ENCODE measurements at regions not wholly inside any gene's neighbourhood (a gene's known extent, or its start where the extent isn't known, plus 50 kb on each side); places are given as distances from the start of the nearest gene placed in this dataset.
"Not testable (repeated sequence)": the region's sequence is repeated elsewhere in the genome, so short reads cannot be mapped to it uniquely, and the experiment has no call there.

DNA sequence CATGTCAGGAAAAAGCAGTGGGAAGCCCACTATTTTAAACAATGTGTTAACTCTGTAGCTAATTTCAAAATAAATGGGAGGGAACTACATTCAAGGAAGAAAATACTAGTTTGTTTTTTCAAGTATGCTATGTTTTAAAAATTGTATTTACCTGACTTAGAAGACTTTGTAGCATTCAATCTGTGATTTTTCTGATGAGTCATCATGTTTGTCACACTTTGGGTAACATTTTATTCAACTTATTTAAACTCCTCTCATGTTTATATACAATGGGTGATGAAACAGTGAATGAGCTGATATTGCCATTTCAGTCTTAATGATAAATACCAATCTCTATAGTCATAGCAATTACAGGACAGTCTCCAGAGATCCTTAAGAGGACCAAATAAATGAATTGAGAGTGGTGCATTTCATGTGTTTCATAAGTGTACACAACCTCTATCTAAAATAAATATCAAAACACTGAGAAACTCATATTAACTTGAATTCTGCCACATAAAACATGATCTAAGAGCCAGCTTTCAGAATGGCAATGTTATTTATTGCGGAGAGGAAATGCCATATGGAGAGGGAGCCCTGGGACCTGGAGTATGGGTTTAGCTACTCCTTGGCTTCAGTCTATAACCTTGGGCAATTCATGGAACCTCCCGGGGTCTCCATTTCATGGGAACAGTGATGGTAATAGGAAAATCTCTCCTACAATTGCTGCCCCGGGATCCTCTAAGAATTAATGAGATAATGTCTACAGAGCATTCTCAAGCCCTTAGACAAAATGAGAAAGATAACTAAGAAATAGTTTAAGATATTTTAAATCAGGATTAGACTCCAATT lies 913.9 kb downstream of the TLE4 start:
- Histone ChIP-seq H3K36me3 (no peaks in the 10 kb centered on the region), H3K27me3 (no peaks in the 10 kb centered on the region)

DNA sequence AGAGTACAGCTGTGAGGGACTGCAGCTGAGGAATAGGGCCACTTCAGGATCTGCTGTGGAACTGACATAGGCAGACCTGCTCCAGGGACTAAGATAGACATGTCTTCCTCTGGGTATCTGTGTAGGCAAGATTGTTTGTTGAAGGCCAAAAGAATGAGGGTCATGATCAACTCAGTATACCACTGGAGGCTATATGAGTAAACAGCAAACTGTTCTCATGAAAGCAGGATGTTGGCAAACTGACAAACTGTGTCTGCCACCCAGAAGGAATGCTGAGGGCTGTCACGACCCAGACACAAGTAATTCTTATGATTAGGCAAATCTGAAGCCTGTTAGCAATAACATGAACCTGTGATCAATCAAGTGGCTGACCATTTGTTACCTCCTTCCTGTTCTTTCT lies 910.5 kb downstream of the TLE4 start:
- H3K4me1 ChIP-seq, H3K9ac ChIP-seq, H3K27me3 ChIP-seq, H4K20me1 ChIP-seq, H3K27ac ChIP-seq, H3K4me2 ChIP-seq, H3K4me3 ChIP-seq, H3K36me3 ChIP-seq: not testable (repeated sequence)
- peaks cover 0 to 19% (median 7%) of the 10 kb centered on the region in 11 experiments; a peak in 13 of 22 replicates for H3K9me3 ChIP-seq (replicated peaks in 1 of 11)

More for the DNA sequence above, 913.9 kb downstream of the TLE4 start:
- no peaks in the 10 kb centered on the region for H4K20me1 ChIP-seq
- H3K9me3 ChIP-seq (replicated peaks in 1 of 11) = peaks cover 0 to 15% (median 7%) of the 10 kb centered on the region in 11 experiments; a peak in 13 of 22 replicates
- H3K9ac ChIP-seq = no peak overlapping the region
- H3K4me1 ChIP-seq = no peaks in the 10 kb centered on the region
- H3K4me2 ChIP-seq = no peak overlapping the region
- no peak for TF ChIP-seq Cebpa-rat (IDR thresholded peaks at IDR 0.05)
- H3K27ac ChIP-seq = no peak overlapping the region
- H3K4me3 ChIP-seq = no peak overlapping the region

DNA sequence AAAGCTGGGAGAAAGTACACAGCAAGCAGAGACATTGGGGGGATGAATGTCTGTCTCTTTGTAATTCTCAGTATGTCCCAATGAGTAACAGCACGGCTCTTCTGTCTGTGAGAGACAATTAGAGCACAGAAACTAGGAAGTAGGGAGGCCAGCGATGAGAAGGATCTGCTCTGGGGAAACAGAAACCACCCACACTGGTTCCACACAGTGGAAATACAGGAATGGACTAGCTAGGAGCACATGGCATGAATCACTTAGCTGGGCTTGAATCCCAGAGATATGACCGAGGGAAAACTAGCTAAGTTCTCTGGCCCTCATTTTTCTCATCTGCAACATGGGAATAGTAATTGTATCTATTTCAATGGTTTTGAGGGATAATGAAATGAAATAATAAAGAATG lies 895.9 kb downstream of the TLE4 start:
- no peak for TF ChIP-seq Cebpa-rat (IDR thresholded peaks at IDR 0.05)
- Histone ChIP-seq H3K4me1 (no peaks in the 10 kb centered on the region), H3K4me3 (no peak overlapping the region), H3K27me3 (no peaks in the 10 kb centered on the region), H3K9me3 (replicated peaks in 1 of 11) (no peaks in the 10 kb centered on the region), H3K27ac (no peak overlapping the region), H3K4me2 (peak overlapping the region in 1 of 11 experiments; percentile 13; a peak in 1 of 22 replicates), H4K20me1 (no peaks in the 10 kb centered on the region), H3K9ac (no peak overlapping the region), H3K36me3 (no peaks in the 10 kb centered on the region)

DNA sequence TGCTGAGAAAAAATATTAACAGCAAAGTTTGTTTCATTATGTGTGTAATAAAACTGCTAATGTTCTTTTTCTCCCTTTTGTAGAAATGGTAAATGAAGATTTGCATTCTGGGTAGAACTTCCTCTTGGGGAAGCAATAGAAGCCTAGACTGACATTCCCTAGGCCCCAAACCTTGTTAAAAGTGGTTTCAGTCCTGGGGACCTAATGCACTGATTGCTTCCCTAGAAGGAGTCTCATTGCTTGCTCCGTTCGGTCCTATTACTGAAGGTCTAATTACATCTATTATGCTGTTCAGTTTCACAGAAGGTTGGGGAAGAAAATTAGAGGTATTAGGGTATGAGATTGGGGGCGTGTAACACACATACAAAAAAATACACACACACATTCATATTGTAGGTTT lies 893.8 kb downstream of the TLE4 start:
- H3K4me2 ChIP-seq = no peak overlapping the region
- H3K4me3 ChIP-seq = no peak overlapping the region
- H3K36me3 ChIP-seq = no peaks in the 10 kb centered on the region
- H3K27me3 ChIP-seq = no peaks in the 10 kb centered on the region
- TF ChIP-seq Cebpa-rat (IDR thresholded peaks at IDR 0.05) = no peak
- no peak overlapping the region for H3K27ac ChIP-seq
- no peaks in the 10 kb centered on the region for H3K4me1 ChIP-seq
- H3K9ac ChIP-seq = no peak overlapping the region
- no peaks in the 10 kb centered on the region for H4K20me1 ChIP-seq
- H3K9me3 ChIP-seq (replicated peaks in 1 of 11) = peaks cover 0 to 5% (median 0%) of the 10 kb centered on the region in 11 experiments; a peak in 2 of 22 replicates

DNA sequence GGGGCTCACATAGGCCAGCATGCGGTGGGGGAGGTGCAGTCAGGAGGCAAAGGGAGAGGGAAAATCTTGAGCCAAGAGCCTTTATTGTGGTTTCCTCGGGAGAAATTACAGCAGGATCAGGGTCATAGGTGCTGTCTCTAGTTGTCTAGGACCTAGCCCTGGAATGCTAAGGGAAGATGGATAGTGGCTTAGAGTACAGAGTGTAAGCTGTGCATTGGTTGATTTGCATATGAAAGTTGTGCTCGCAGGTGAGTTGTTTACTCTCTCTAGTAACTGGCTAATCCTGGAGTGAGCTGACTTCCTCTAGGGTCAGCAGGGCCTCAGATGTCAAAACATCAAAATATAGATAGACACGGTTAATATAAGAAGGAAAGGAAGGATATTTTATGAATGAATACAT lies 877.7 kb downstream of the TLE4 start:
- no peak for TF ChIP-seq Cebpa-rat (IDR thresholded peaks at IDR 0.05)
- Histone ChIP-seq H3K4me2 (no peak overlapping the region), H3K36me3 (no peaks in the 10 kb centered on the region), H3K4me3 (no peak overlapping the region), H3K27ac (no peak overlapping the region), H4K20me1 (no peaks in the 10 kb centered on the region), H3K9ac (no peak overlapping the region), H3K4me1 (no peaks in the 10 kb centered on the region), H3K27me3 (no peaks in the 10 kb centered on the region), H3K9me3 (replicated peaks in 1 of 11) (peaks cover 0 to 7% (median 0%) of the 10 kb centered on the region in 11 experiments; a peak in 5 of 22 replicates)

DNA sequence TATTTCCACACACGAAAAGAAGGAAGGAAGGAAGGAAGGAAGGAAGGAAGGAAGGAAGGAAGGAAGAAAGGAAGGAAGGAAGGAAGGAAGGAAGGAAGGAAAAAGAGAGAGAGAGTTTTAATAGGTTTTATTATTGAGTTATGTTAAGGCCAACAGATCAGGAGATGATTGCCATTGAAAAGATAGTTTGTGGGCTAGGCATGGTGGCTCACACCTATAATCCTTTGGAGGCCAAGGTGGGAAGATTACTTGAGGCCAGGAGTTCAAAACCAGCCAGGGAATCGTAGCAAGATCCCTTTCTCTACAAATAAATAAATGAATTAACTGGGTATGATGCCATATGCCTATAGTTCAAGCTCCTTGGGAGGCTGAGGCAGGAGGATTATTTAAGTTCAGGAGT lies 877.2 kb downstream of the TLE4 start:
- Histone ChIP-seq H3K4me2 (no peak overlapping the region), H3K27ac (no peak overlapping the region), H3K27me3 (no peaks in the 10 kb centered on the region), H3K4me1 (no peaks in the 10 kb centered on the region), H4K20me1 (no peaks in the 10 kb centered on the region), H3K9me3 (replicated peaks in 1 of 11) (peaks cover 0 to 7% (median 0%) of the 10 kb centered on the region in 11 experiments; a peak in 5 of 22 replicates), H3K4me3 (no peak overlapping the region), H3K36me3 (no peaks in the 10 kb centered on the region), H3K9ac (no peak overlapping the region)
- no peak for TF ChIP-seq Cebpa-rat (IDR thresholded peaks at IDR 0.05)

DNA sequence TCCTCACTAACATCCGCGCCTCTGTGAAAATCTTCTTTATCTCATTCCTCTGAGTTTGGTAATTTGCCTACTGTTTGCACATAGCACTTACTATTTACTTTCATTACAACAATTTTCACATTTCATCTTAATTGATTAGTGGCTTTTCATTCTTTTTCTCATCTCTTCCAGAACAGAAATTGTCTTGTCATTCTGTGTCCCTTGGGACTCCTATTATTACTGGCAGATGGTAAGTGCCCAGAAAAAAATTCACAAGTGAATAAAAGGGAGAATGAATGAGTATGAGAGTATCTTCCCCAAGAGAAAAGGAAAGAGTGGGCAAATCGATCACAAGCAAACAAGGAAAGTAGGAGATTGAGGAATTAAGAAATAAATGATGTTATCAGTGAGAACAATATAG lies 876.1 kb downstream of the TLE4 start:
- Histone ChIP-seq H3K27ac (no peak overlapping the region), H3K9me3 (replicated peaks in 1 of 11) (peaks cover 0 to 4% (median 0%) of the 10 kb centered on the region in 11 experiments; a peak in 5 of 22 replicates), H3K4me1 (no peaks in the 10 kb centered on the region), H3K4me3 (no peak overlapping the region), H3K4me2 (no peak overlapping the region), H3K9ac (no peak overlapping the region), H3K36me3 (no peaks in the 10 kb centered on the region), H4K20me1 (no peaks in the 10 kb centered on the region), H3K27me3 (no peaks in the 10 kb centered on the region)
- no peak for TF ChIP-seq Cebpa-rat (IDR thresholded peaks at IDR 0.05)

DNA sequence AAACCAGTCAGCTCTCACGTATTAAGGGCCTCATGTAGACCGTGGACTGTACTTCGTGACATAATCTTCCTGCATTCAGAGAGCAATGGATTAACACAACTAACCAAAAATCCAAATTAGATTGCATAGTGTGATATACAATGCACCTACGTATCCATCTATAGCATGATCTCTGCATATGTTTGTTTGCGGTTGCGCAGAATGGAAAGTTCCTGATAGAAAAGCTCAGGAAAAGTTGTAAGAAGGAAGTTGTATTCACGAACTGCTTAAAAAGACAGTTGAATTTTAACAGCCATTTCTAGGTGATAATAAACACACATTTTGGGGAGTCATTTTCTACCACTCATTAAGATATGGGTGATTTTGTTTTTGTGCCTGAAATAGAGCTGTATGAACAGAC lies 869.0 kb downstream of the TLE4 start:
- no peak overlapping the region for H3K4me2 ChIP-seq
- H3K4me3 ChIP-seq = no peak overlapping the region
- no peaks in the 10 kb centered on the region for H3K27me3 ChIP-seq
- H4K20me1 ChIP-seq = no peaks in the 10 kb centered on the region
- no peaks in the 10 kb centered on the region for H3K36me3 ChIP-seq
- peaks cover 0 to 15% (median 5%) of the 10 kb centered on the region in 10 experiments; a peak in 8 of 20 replicates for H3K4me1 ChIP-seq
- H3K9ac ChIP-seq = no peak overlapping the region
- H3K27ac ChIP-seq = no peak overlapping the region
- TF ChIP-seq Cebpa-rat (IDR thresholded peaks at IDR 0.05) = no peak
- H3K9me3 ChIP-seq (replicated peaks in 1 of 11) = no peaks in the 10 kb centered on the region

DNA sequence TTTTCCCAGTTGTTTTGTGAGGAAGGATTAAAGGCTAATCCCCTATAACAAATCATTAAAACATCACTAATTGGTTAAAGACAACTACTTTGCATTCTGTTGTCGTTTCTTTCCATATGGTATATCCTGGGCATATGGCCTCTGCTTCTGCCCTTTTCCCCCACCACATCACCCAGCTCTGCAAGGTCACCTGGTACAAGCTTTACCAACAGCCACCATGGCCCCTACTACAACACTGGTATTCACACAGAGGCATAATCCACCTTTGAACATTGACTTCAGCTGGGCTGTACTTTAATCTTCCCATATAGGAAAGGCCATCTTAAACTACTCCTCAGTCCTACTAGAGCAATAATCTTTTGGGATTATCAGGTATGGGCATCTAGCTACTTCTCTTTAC lies 866.1 kb downstream of the TLE4 start:
- TF ChIP-seq Cebpa-rat (IDR thresholded peaks at IDR 0.05) = no peak
- Histone ChIP-seq H3K4me2 (peak overlapping the region in 6 of 11 experiments; percentile 3 to 40 (median 27); a peak in 9 of 22 replicates), H3K4me1 (peaks cover 0 to 15% (median 5%) of the 10 kb centered on the region in 10 experiments; a peak in 8 of 20 replicates), H3K9me3 (replicated peaks in 1 of 11) (no peaks in the 10 kb centered on the region), H3K27ac (no peak overlapping the region), H3K27me3 (no peaks in the 10 kb centered on the region), H4K20me1 (no peaks in the 10 kb centered on the region), H3K36me3 (no peaks in the 10 kb centered on the region), H3K9ac (no peak overlapping the region), H3K4me3 (no peak overlapping the region)

Measured in BLaER1 treated with 17β-estradiol and CSF1 and Interleukin-3, amounts not matched to agents 10 nM and 100 nM (cell line).